Esophagus muscularis mucosa (tissue), 3 donors: ENCODE measurements at regions not wholly inside any gene's neighbourhood (a gene's known extent, or its start where the extent isn't known, plus 50 kb on each side); places are given as distances from the start of the nearest gene placed in this dataset.

ENCODE experiments used
- CTCF ChIP-seq, 3 experiments: fragments of 200-600 bp in 2 of 3; fragments of 450-650 bp in 1 of 3; sonication (generic) in 2 of 3; IDR thresholded peaks; one replicate each; pipeline ENCODE4 v1.5.1; 2017 to 2019; ENCODE audit warnings: antibody characterized with exemption in 3 of 3, mild to moderate bottlenecking in 2 of 3, moderate library complexity in 1 of 3
- POLR2A ChIP-seq: fragments of 450-650 bp; IDR thresholded peaks from one replicate; pipeline ENCODE4 v1.6.1; 2017; ENCODE audit warnings: antibody characterized with exemption, moderate library complexity, mild to moderate bottlenecking, low read depth
- POLR2AphosphoS5 ChIP-seq, 2 donors: sonication (generic); formaldehyde crosslinking; IDR thresholded peaks; one replicate each; pipeline ENCODE4 v1.6.1; 2017; ENCODE audit warnings: antibody characterized with exemption in 2 of 2

DNA sequence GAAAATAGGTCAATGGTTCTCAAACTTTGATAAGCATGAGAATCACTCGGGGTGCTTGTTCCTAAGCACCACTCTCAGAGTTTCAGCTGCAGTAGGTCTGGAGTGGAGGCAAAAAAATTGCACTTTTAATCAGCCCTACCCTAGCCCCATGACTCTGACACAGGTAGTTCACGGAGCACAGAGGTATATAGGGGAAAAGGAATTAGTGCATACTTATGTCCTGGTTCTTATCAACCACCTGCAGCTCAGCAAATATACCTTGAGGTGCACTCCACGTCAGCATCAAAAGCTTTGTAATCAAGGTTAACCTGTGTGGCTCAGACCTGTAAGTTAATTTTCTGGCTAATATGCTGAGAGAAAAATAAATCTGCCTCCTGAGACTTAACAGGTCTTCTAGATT, 138.8 kb upstream of the HMGN3 start:
- no peak for TF ChIP-seq CTCF (IDR thresholded peaks at IDR 0.05)
- no peak for TF ChIP-seq POLR2A
- no peak for TF ChIP-seq POLR2AphosphoS5 (IDR thresholded peaks at IDR 0.05)
